OCI-LY3 (cell line): ENCODE measurements at regions not wholly inside any gene's neighbourhood (a gene's known extent, or its start where the extent isn't known, plus 50 kb on each side); places are given as distances from the start of the nearest gene placed in this dataset.

Experiments used
- EZH2phosphoT487 ChIP-seq: fragments of 200-600 bp; shearing (Covaris generic); IDR thresholded peaks from 2 replicates; pipeline ENCODE4 v1.6.1; 2018; ENCODE audit warnings: antibody characterized with exemption, mixed run types, low read depth
- TF ChIP-seq, protein P1 (sequence below): fragments of 200-600, 300-600 bp; sonication (generic); IDR thresholded peaks from 2 replicates; pipeline ENCODE4 v1.5.1; 2014; ENCODE audit warnings: antibody characterized with exemption, low read length, low read depth

DNA sequence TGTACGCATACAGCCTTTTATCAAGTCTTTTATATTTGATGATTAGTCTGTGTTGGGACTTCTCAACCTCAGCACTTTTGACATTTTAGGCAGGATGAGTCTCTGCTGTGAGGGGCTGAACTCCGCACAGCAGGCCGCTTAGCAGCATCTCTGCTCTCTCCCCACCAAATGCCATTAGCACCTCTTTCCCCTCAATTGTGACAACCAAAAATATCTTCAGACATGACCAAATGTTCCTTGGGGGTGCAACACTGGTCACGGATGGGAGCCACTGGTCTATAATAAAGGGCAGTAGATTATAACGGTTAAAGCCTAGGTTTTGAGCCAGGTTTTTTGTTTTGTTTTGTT lies 109.7 kb upstream of the LRIG1 start:
- no peak for TF ChIP-seq EZH2phosphoT487
- TF ChIP-seq, protein P1, sequence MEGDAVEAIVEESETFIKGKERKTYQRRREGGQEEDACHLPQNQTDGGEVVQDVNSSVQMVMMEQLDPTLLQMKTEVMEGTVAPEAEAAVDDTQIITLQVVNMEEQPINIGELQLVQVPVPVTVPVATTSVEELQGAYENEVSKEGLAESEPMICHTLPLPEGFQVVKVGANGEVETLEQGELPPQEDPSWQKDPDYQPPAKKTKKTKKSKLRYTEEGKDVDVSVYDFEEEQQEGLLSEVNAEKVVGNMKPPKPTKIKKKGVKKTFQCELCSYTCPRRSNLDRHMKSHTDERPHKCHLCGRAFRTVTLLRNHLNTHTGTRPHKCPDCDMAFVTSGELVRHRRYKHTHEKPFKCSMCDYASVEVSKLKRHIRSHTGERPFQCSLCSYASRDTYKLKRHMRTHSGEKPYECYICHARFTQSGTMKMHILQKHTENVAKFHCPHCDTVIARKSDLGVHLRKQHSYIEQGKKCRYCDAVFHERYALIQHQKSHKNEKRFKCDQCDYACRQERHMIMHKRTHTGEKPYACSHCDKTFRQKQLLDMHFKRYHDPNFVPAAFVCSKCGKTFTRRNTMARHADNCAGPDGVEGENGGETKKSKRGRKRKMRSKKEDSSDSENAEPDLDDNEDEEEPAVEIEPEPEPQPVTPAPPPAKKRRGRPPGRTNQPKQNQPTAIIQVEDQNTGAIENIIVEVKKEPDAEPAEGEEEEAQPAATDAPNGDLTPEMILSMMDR, result no peak
